ENCODE measurements at regions not wholly inside any gene's neighbourhood (a gene's known extent, or its start where the extent isn't known, plus 50 kb on each side); places are given as distances from the start of the nearest gene placed in this dataset.

DNA sequence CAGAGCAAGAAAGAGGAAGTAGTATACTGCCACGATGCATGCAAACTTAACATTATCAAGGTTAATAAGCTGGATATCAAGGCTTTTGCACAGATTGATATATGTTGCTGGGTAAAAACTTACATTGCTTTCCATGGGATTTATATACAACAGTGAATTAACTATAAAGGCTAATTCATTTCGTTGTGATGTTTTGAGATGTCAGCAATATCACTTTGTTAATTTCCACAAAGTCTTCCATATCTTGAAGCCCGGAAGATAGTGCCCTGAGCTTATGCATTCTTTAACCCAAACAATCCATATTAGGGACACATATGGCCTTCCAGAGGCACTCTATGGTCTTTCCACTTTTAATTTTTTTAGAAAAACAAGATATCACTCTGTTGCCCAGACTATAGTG lies 603.5 kb downstream of the MAFB start:
- Mint-ChIP-seq H3K36me3 (no peaks in the 10 kb centered on the region), H3K27ac (no peak overlapping the region), H3K4me1 (no peaks in the 10 kb centered on the region), H3K9me3 (peaks cover 6% of the 10 kb centered on the region), H3K27me3 (ENCODE audit: low read depth) (no peaks in the 10 kb centered on the region), H3K4me3 (no peak overlapping the region)
- TF ChIP-seq, protein P1, sequence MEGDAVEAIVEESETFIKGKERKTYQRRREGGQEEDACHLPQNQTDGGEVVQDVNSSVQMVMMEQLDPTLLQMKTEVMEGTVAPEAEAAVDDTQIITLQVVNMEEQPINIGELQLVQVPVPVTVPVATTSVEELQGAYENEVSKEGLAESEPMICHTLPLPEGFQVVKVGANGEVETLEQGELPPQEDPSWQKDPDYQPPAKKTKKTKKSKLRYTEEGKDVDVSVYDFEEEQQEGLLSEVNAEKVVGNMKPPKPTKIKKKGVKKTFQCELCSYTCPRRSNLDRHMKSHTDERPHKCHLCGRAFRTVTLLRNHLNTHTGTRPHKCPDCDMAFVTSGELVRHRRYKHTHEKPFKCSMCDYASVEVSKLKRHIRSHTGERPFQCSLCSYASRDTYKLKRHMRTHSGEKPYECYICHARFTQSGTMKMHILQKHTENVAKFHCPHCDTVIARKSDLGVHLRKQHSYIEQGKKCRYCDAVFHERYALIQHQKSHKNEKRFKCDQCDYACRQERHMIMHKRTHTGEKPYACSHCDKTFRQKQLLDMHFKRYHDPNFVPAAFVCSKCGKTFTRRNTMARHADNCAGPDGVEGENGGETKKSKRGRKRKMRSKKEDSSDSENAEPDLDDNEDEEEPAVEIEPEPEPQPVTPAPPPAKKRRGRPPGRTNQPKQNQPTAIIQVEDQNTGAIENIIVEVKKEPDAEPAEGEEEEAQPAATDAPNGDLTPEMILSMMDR (IDR thresholded peaks at IDR 0.05; ENCODE audit: unreplicated experiment): no peak
- DNase-seq (ENCODE audit: low spot score in 2 of 2, unreplicated experiment in 2 of 2): no peak

DNA sequence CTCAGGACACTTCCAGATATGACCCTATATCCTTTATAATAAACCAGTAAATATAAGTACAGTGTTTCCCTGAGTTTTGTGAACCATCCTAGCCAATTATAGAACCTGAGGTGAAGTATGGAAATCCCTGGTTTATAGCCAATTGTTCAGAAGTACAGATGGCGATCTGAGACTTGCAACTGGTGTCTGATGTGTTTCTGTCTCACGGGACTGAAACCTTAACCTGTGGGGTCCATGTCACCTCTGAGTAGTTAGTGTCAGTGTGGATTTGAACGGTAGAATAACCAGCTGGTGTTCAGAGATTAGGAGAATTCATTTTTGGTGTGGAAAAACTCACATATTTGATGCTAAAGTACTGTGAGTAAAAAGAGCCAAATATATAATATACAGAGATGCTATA lies 606.6 kb downstream of the MAFB start:
- TF ChIP-seq, protein P1 (IDR thresholded peaks at IDR 0.05; ENCODE audit: unreplicated experiment): no peak

DNA sequence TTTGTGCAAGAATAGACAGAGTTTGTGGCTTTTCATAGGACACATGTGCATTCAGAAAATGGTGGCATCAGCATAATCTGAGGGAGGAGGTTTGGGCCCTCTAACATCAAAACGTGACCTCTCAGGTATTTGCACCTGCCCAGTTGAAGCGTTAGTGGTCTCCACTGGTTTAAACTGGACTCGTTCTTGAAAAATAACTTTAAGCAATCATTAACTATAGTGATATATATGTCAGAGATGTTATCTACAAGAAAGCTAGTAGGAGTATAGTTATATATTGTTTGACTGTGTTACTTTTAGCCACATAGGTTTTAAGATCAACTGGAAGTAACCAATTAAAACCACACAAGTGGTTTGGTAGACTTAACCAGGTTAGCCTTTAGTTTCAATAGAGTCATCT lies 607.4 kb downstream of the MAFB start:
- no peaks in the 10 kb centered on the region for H3K4me1 Mint-ChIP-seq
- no peak overlapping the region for H3K4me3 Mint-ChIP-seq
- peaks cover 3% of the 10 kb centered on the region for H3K27me3 Mint-ChIP-seq (ENCODE audit: low read depth)
- no peaks in the 10 kb centered on the region for H3K36me3 Mint-ChIP-seq
- H3K27ac Mint-ChIP-seq: no peak overlapping the region
- TF ChIP-seq, protein P1 (IDR thresholded peaks at IDR 0.05; ENCODE audit: unreplicated experiment): no peak
- H3K9me3 Mint-ChIP-seq: peaks cover 5% of the 10 kb centered on the region
- DNase-seq (ENCODE audit: low spot score in 2 of 2, unreplicated experiment in 2 of 2): no peak

More for the DNA sequence above, 606.6 kb downstream of the MAFB start:
- no peaks in the 10 kb centered on the region for H3K36me3 Mint-ChIP-seq
- no peak for DNase-seq (ENCODE audit: low spot score in 2 of 2, unreplicated experiment in 2 of 2)
- no peaks in the 10 kb centered on the region for H3K4me1 Mint-ChIP-seq
- peaks cover 4% of the 10 kb centered on the region for H3K9me3 Mint-ChIP-seq
- no peaks in the 10 kb centered on the region for H3K27me3 Mint-ChIP-seq (ENCODE audit: low read depth)
- H3K27ac Mint-ChIP-seq: no peak overlapping the region
- no peak overlapping the region for H3K4me3 Mint-ChIP-seq

DNA sequence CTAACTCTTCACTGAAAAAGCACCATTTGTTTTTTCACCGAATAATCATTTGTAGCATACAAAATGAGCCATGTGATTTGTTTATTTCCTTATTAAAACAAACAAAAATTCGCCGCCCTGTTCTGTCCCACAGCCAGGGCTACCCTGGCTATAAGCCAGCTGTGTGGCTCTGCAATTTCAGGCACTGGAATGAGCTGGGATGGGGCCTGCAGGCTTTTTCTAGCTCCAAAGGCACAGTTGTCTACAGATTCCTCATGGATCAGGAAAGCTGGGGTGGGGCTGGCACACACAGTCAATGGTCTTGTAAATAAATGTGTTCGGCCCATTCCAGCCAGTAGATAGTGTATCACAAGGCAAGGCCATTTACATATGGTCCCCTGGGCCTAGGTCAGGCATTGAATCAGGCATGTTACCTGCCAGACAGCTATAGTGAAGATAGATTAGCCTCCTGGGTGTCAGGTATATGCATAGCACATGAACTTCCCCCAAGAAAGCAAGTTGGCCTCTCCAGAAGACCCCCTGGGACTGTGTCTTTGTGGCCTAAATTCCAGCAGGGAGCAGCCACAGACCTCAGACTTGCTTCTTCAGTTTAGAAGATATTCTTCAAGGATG lies 608.9 kb downstream of the MAFB start:
- no peak overlapping the region for H3K27ac Mint-ChIP-seq
- no peak for DNase-seq (ENCODE audit: low spot score in 2 of 2, unreplicated experiment in 2 of 2)
- H3K36me3 Mint-ChIP-seq: no peaks in the 10 kb centered on the region
- TF ChIP-seq, protein P1 (IDR thresholded peaks at IDR 0.05; ENCODE audit: unreplicated experiment): no peak
- peaks cover 16% of the 10 kb centered on the region for H3K27me3 Mint-ChIP-seq (ENCODE audit: low read depth)
- H3K4me1 Mint-ChIP-seq: no peaks in the 10 kb centered on the region
- no peak overlapping the region for H3K4me3 Mint-ChIP-seq
- H3K9me3 Mint-ChIP-seq: peaks cover 5% of the 10 kb centered on the region

DNA sequence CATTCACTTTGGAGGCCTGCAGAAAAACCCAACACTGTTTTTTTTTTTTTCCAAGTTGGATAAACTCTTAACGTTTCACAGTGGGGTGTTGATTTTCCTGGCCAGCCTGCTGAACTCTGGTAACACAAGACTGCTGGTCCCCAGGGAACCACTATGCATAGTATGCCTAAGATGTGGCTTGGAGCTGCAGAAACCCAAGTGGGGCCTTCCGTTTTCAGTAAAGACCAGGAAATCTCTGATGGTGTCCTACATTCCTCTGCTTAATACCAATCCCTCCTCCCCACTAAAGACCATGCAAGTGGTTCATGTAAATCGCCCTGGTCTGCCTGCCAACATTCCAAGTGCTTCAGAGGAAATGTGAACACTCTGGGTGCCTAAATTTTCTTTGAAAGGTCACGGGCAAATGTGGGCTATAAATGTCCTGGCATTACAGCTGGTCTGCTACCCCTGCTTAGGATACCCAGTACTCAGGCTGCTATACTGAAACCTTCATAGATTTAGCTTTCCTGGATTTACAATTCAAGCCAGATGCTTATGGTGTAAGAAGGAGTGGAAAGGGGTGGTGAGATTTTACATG lies 615.4 kb downstream of the MAFB start:
- H3K4me1 Mint-ChIP-seq: peaks cover 3% of the 10 kb centered on the region
- peaks cover 34% of the 10 kb centered on the region for H3K9me3 Mint-ChIP-seq
- DNase-seq (ENCODE audit: low spot score in 2 of 2, unreplicated experiment in 2 of 2): no peak
- H3K27ac Mint-ChIP-seq: no peak overlapping the region
- H3K36me3 Mint-ChIP-seq: no peaks in the 10 kb centered on the region
- H3K27me3 Mint-ChIP-seq (ENCODE audit: low read depth): peaks cover 26% of the 10 kb centered on the region
- TF ChIP-seq, protein P1 (IDR thresholded peaks at IDR 0.05; ENCODE audit: unreplicated experiment): no peak
- no peak overlapping the region for H3K4me3 Mint-ChIP-seq

Data from mesothelial cell of epicardium (in vitro differentiated cells).